ACC112 (cell line): ENCODE measurements at regions not wholly inside any gene's neighbourhood (a gene's known extent, or its start where the extent isn't known, plus 50 kb on each side); places are given as distances from the start of the nearest gene placed in this dataset.
"Not testable (repeated sequence)": the region's sequence is repeated elsewhere in the genome, so short reads cannot be mapped to it uniquely, and the experiment has no call there.

Experiments
- H2AFZ ChIP-seq: fragments of 200-600 bp; sonication (generic); one replicate; pipeline ENCODE4 v1.6.0; 2017; ENCODE audit warnings: antibody characterized with exemption, low read length; ENCODE audit not compliant: unreplicated experiment
- H3K27ac ChIP-seq: fragments of 200-600 bp; sonication (generic); 2 replicates; pipeline ENCODE4 v1.5.1; 2014; ENCODE audit warnings: low read depth, mild to moderate bottlenecking, antibody characterized with exemption, low read length, moderate library complexity
- H3K27me3 ChIP-seq: fragments of 200-600 bp; sonication (generic); 2 replicates; pipeline ENCODE4 v1.6.1; 2014; ENCODE audit warnings: mild to moderate bottlenecking, antibody characterized with exemption, low read length, moderate library complexity, mixed read lengths; ENCODE audit not compliant: insufficient read depth
- H3K36me3 ChIP-seq: fragments of 200-600 bp; sonication (generic); 2 replicates; pipeline ENCODE4 v1.6.1; 2016; ENCODE audit warnings: mild to moderate bottlenecking, antibody characterized with exemption, low read length, moderate library complexity, mixed read lengths; ENCODE audit not compliant: insufficient read depth
- H3K4me1 ChIP-seq: fragments of 200-600 bp; sonication (generic); one replicate; pipeline ENCODE4 v1.6.1; 2016; ENCODE audit warnings: low read length, mixed read lengths; ENCODE audit not compliant: insufficient read depth, unreplicated experiment, control insufficient read depth
- H3K4me3 ChIP-seq: fragments of 200-600 bp; sonication (generic); 2 replicates; pipeline ENCODE4 v1.5.1; 2014; ENCODE audit warnings: mild to moderate bottlenecking, low read depth, low read length
- H3K79me2 ChIP-seq: fragments of 200-600 bp; sonication (generic); one replicate; pipeline ENCODE4 v1.6.0; 2016; ENCODE audit warnings: low read length; ENCODE audit not compliant: control insufficient read depth, unreplicated experiment, insufficient read depth

DNA sequence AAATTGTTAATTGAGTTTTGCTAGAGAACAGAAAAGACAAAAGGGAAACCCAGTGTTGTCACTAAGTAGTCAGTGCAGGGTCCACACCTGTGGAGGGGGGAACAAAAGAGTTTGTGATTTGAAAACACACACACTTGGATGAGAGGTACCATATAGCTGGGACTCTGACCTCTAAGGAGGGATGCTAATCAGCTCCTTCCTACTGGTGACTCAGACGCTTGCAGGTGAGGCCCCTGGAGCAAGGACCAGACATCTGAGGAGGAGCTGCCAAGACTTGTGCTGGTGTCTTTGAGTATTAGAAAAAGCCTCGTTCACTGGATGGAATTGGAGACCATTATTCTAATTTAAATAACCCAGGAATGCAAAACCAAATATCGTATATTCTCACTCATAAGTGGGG, 146.4 kb upstream of the MAP2 start:
- H3K4me1 ChIP-seq = no peaks in the 10 kb centered on the region
- H2AFZ ChIP-seq = no peak overlapping the region
- no peak overlapping the region for H3K4me3 ChIP-seq
- peaks cover 1% of the 10 kb centered on the region; the same call in 1 of the 2 replicates for H3K27me3 ChIP-seq
- H3K27ac ChIP-seq = no peak overlapping the region
- H3K79me2 ChIP-seq = no peaks in the 10 kb centered on the region
- H3K36me3 ChIP-seq = no peaks in the 10 kb centered on the region

DNA sequence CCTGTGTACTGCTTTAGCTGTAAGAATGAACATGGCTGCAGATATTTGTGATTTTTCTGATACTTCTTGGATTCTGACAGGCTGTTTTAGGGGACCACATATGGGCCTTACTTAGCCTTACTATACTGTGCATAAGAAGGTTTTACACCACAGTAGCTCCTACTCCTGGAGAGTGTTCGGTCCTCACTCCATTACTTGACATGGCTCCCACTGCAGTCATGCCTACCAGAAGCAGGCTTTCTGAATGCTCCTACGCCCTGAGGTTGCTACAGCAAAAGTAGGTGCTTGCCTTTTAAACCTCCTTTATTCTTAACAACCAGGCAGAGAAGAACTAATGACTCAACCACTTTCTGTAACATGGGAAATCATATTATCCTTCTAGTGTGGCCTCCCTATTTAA, 125.2 kb upstream of the MAP2 start:
- no peaks in the 10 kb centered on the region for H3K4me1 ChIP-seq
- H3K27ac ChIP-seq = no peak overlapping the region
- peaks cover 5% of the 10 kb centered on the region; the same call in 1 of the 2 replicates for H3K27me3 ChIP-seq
- no peak overlapping the region for H3K4me3 ChIP-seq
- H3K36me3 ChIP-seq = no peaks in the 10 kb centered on the region
- no peaks in the 10 kb centered on the region for H3K79me2 ChIP-seq
- H2AFZ ChIP-seq = no peak overlapping the region

DNA sequence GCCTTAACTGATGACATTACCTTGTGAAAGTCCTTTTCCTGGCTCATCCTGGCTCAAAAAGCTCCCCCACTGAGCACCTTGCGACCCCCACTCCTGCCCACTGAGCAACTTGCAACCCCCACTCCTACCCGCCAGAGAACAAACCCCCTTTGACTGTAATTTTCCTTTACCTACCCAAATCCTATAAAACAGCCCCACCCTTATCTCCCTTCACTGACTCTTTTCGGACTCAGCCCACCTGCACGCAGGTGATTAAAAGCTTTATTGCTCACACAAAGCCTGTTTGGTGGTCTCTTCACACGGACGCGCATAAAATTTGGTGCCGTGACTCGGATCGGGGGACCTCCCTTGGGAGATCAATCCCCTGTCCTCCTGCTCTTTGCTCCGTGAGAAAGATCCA, 124.4 kb upstream of the MAP2 start:
- H3K27me3 ChIP-seq, H3K4me3 ChIP-seq, H3K36me3 ChIP-seq, H3K79me2 ChIP-seq, H3K27ac ChIP-seq, H2AFZ ChIP-seq, H3K4me1 ChIP-seq: not testable (repeated sequence)

DNA sequence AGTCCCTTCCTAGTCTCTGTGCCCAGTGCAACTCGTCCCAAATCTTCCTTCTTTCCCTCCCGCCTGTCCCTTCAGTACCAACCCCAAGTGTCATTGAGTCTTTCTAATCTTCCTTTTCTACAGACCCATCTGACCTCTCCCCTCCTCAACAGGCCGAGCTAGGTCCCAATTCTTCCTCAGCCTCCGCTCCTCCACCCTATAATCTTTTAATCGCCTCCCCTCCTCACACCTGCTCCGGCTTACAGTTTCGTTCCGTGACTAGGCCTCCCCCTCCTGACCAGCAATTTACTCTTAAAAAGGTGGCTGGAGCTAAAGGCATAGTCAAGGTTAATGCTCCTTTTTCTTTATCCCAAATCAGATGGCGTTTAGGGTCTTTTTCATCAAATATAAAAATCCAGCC, 123.1 kb upstream of the MAP2 start:
- H3K27me3 ChIP-seq, H3K4me1 ChIP-seq, H3K36me3 ChIP-seq, H2AFZ ChIP-seq, H3K27ac ChIP-seq, H3K4me3 ChIP-seq, H3K79me2 ChIP-seq: not testable (repeated sequence)

DNA sequence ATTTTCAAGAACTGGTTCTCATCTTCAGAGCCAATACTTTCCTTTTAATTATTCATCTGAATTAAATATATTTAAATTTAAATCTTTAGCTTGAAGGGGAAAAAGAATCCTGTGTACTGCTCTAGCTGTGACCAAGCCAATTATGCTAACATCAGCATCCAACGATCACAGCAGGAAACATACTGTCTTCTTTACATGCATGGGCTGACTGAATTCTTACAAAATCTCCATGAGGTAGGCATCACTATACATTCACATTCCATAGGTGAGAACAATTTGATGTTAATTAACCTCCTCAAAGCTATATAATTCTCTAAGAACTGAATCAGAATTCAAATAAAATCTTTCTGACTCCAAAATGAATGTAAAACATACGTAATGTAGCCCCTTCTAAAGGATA, 118.8 kb upstream of the MAP2 start:
- Histone ChIP-seq H3K27ac (no peak overlapping the region), H3K4me3 (no peak overlapping the region)

DNA sequence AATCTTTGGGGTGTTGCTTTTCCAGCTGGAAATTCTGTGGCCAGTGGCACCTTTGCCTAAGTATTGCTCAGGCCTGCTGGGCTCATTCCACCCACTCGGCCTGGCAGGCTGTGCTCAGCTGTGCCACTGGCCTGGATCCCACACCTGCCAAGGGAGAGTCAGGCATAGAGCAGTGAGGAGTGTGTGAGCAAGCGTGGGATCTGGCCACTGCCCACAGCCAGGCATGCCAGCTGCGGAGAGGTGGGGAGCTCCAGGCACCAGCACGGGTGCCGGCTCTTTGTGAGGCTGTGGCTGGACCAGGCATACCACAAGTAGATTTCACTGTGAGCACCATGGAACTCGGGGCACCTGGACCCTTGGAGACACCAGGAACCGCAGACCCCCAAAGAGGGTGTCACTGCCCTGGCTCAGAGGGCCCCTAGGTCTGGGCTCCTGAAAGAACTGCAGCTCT, 118.1 kb upstream of the MAP2 start:
- H3K36me3 ChIP-seq = no peaks in the 10 kb centered on the region
- no peaks in the 10 kb centered on the region for H3K79me2 ChIP-seq
- H2AFZ ChIP-seq = no peak overlapping the region
- H3K4me1 ChIP-seq = no peaks in the 10 kb centered on the region
- H3K4me3 ChIP-seq = no peak overlapping the region
- peaks cover 22% of the 10 kb centered on the region for H3K27me3 ChIP-seq
- no peak overlapping the region for H3K27ac ChIP-seq

More for the DNA sequence above, 118.8 kb upstream of the MAP2 start:
- H3K4me1 ChIP-seq = no peaks in the 10 kb centered on the region
- H3K79me2 ChIP-seq = no peaks in the 10 kb centered on the region
- H2AFZ ChIP-seq = no peak overlapping the region
- H3K36me3 ChIP-seq = no peaks in the 10 kb centered on the region
- H3K27me3 ChIP-seq = peaks cover 14% of the 10 kb centered on the region

DNA sequence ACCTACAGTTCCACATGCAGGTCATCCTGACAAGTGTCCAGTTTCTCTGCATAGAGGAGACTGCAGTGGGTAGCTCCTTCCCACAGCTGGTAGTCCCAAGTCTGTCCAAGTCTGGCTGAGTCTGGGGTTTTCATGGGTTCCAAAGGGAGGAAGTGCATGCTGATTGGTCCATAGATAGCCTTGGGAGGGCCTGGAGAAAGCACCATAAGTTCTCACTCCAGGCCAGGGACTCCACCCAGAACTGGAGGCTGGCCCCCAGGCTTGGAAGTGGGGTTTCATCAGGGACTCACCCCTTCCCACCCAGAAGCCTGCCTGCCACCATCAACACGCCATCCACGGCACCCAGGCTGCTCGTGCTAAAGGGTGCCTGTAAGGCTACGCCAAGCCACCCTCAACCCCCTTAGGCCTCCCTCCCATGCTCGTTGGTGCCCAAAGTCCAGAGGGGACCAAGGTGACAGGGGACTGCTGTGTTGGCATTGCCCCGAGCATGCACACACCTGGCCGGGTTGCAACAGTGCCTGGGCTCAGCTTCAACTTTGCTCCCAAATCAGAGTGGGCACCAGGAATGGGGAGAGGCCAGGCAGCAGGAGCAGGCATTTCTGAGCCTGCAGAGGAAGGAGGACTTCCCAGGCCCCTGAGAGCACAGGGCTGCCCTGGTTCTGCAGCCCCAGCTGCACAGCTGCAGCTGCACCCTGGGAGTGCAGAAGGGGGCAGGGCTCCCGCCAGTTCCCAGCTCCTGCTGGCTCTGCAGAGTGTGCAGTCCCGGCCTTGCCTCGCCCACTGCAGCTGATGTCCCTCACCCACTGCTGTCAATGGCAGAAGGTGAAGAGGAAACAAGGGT, 116.5 kb upstream of the MAP2 start:
- H3K4me3 ChIP-seq = no peak overlapping the region
- no peaks in the 10 kb centered on the region for H3K36me3 ChIP-seq

DNA sequence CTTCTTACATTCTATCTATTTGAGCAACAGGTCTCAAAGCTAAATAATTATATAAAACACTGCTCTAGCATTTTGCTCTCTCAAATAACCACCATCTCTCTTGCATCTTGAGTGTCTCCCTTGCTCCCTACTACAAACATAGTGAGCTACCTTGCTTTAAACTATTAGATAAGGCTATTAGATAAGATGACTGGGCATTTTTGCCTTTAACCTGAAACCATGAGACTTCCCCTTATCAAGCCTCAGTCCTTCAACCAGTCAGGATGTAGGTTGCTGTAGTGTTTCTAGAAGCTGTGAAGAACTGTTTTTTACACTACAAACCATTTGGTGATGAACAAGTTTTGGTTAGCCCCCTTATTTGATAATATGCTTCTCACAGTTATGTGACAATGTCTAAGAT, 115.4 kb upstream of the MAP2 start:
- H3K4me3 ChIP-seq = no peak overlapping the region
- H3K4me1 ChIP-seq = no peaks in the 10 kb centered on the region
- H3K27ac ChIP-seq = no peak overlapping the region
- peaks cover 40% of the 10 kb centered on the region for H3K27me3 ChIP-seq
- H2AFZ ChIP-seq = no peak overlapping the region
- no peaks in the 10 kb centered on the region for H3K36me3 ChIP-seq
- H3K79me2 ChIP-seq = no peaks in the 10 kb centered on the region

More for the DNA sequence above, 116.5 kb upstream of the MAP2 start:
- no peak overlapping the region for H3K27ac ChIP-seq
- H3K79me2 ChIP-seq = no peaks in the 10 kb centered on the region
- no peak overlapping the region for H2AFZ ChIP-seq
- H3K27me3 ChIP-seq = peaks cover 37% of the 10 kb centered on the region
- H3K4me1 ChIP-seq = no peaks in the 10 kb centered on the region

DNA sequence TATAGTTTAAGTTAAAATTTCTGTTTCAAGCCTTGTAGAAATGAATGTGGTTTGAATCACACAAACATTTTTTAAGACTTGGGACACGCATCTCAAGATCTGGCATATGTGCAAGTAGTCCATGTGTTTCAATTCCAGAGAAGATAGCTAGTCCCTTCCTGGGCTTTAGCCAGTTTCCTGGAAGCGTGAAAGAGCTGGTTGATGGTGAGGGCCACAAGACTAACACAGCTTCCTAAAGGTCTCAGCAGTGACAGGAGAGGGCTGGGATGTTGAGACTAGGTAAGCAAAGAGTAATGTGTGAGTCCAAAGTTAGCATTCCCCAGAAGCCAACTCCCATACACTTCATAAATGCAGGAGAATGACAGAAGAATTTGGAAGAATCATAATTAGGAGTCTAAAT, 111.9 kb upstream of the MAP2 start:
- Histone ChIP-seq H3K4me3 (no peak overlapping the region), H3K27ac (no peak overlapping the region), H3K4me1 (no peaks in the 10 kb centered on the region), H3K27me3 (peaks cover 42% of the 10 kb centered on the region), H2AFZ (no peak overlapping the region), H3K36me3 (no peaks in the 10 kb centered on the region), H3K79me2 (no peaks in the 10 kb centered on the region)

DNA sequence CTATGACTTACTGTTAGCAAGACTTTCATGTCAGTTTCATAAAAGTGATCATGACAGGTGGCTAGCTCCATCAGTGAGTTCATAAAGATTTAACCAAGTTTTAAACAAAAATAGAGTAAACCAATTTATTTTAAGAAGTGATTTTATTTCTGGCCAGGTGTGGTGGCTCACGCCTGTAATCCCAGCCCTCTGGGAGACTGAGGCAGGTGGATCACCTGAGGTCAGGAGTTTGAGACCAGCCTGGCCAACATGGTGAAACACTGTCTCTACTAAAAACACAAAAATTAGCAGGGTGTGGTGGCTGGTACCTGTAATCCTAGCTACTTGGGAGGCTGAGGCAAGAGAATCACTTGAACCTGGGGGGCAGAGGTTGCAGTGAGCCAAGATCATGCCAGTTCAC, 111.4 kb upstream of the MAP2 start:
- H3K79me2 ChIP-seq = not testable (repeated sequence)

DNA sequence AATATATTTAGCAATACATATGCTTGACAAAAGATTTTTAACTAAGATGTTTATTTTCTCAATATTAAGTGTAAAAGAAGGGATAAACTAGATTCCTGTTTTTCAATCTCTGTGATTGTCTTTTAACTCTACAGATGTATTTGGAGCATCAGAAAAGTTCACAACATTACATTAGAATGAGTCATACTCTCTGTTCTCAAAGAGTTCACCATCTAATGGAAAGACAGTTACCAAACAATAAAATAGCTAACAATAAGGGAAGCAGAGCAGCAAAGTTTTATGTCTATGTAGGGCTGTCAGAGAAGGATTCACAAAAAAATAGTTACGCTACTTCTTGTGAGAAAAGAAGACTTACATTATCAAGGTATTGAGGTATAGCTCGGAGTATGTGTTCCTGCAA, 109.2 kb upstream of the MAP2 start:
- Histone ChIP-seq H2AFZ (no peak overlapping the region), H3K4me3 (no peak overlapping the region), H3K4me1 (no peaks in the 10 kb centered on the region), H3K36me3 (no peaks in the 10 kb centered on the region), H3K27me3 (peaks cover 36% of the 10 kb centered on the region), H3K27ac (no peak overlapping the region), H3K79me2 (no peaks in the 10 kb centered on the region)

More for the DNA sequence above, 111.4 kb upstream of the MAP2 start:
- not testable (repeated sequence) for H3K36me3 ChIP-seq, H2AFZ ChIP-seq, H3K4me1 ChIP-seq, H3K27ac ChIP-seq, H3K4me3 ChIP-seq
- H3K27me3 ChIP-seq = peaks cover 42% of the 10 kb centered on the region
